CD4-positive, alpha-beta T cell (primary cell): ENCODE measurements at regions not wholly inside any gene's neighbourhood (a gene's known extent, or its start where the extent isn't known, plus 50 kb on each side); places are given as distances from the start of the nearest gene placed in this dataset.

Source experiments
- ATAC-seq: fragments of 200-7000 bp; cut with Tn5 transposase; one replicate; pipeline ENCODE4 v1.10.0; 2022; ENCODE audit warnings: mild to moderate bottlenecking; ENCODE audit not compliant: poor library complexity
- CTCF ChIA-PET: fragments of 350-600 bp; sonication (Branson Sonifier 250); formaldehyde crosslinking; loops from one replicate; lab custom pipeline; 2021; ENCODE audit warnings: antibody characterized with exemption, inconsistent platforms; lab: Charles Lee
- POLR2A ChIA-PET: fragments of 350-600 bp; sonication (Branson Sonifier 250); formaldehyde crosslinking; loops from one replicate; lab custom pipeline; 2021; ENCODE audit warnings: antibody characterized with exemption, inconsistent platforms; lab: Charles Lee
- DNase-seq, 14 experiments: peaks; one replicate each; pipeline ENCODE4 v3.0.0-alpha.2; 2013 to 2020; ENCODE audit warnings: mixed read lengths in 2 of 14
- H3K27ac ChIP-seq, 2 donors: one replicate each; pipeline versions ENCODE4 v1.5.1 to v1.7.0; 2013; ENCODE audit warnings: low read length in 2 of 2, low read depth in 1 of 2, mild to moderate bottlenecking in 1 of 2
- H3K27me3 ChIP-seq, 2 experiments: 1 replicate in 1 of 2; 2 replicates in 1 of 2; pipeline versions ENCODE4 v1.6.1 to v1.7.0; 2013; ENCODE audit warnings: low read length in 2 of 2, control low read depth in 1 of 2, mild to moderate bottlenecking in 1 of 2, moderate library complexity in 1 of 2; ENCODE audit not compliant: insufficient read depth in 2 of 2, control insufficient read depth in 1 of 2
- H3K36me3 ChIP-seq: one replicate; pipeline ENCODE4 v1.6.1; 2013; ENCODE audit warnings: low read length, control low read depth; ENCODE audit not compliant: insufficient read depth
- H3K4me1 ChIP-seq: one replicate; pipeline ENCODE4 v1.6.1; 2013; ENCODE audit warnings: low read length, control low read depth; ENCODE audit not compliant: insufficient read depth
- H3K4me3 ChIP-seq: one replicate; pipeline ENCODE4 v1.5.1; 2013; ENCODE audit warnings: mild to moderate bottlenecking, low read length, moderate library complexity
- H3K9me3 ChIP-seq, 2 experiments: 1 replicate in 1 of 2; 2 replicates in 1 of 2; pipeline versions ENCODE4 v1.6.1 to v1.7.0; 2013; ENCODE audit warnings: low read length in 2 of 2, mild to moderate bottlenecking in 2 of 2, control low read depth in 1 of 2, moderate library complexity in 1 of 2; ENCODE audit not compliant: control insufficient read depth in 1 of 2, insufficient read depth in 1 of 2
- H3K27ac Mint-ChIP-seq: one replicate; pipeline ENCODE4 v1.8.0; 2020; ENCODE audit warnings: mixed read lengths
- H3K27me3 Mint-ChIP-seq: one replicate; pipeline ENCODE4 v1.8.0; 2021; ENCODE audit warnings: mixed read lengths
- H3K36me3 Mint-ChIP-seq: one replicate; pipeline ENCODE4 v1.8.0; 2021; ENCODE audit warnings: low read depth, mixed read lengths
- H3K4me1 Mint-ChIP-seq: one replicate; pipeline ENCODE4 v1.8.0; 2021; ENCODE audit warnings: low read depth, mixed read lengths
- H3K4me3 Mint-ChIP-seq: one replicate; pipeline ENCODE4 v1.8.0; 2020; ENCODE audit warnings: mild to moderate bottlenecking, mixed read lengths
- H3K9me3 Mint-ChIP-seq: one replicate; pipeline ENCODE4 v1.8.0; 2020; ENCODE audit warnings: mixed read lengths
- CTCF ChIP-seq: fragments of 200-600 bp; IDR thresholded peaks from one replicate; pipeline ENCODE4 v1.8.0; 2022; ENCODE audit warnings: antibody characterized with exemption, mild to moderate bottlenecking
- intact Hi-C, 2 experiments: fragments of 100-400 bp; cut with DNase I in 1 of 2; cut with micrococcal nuclease in 1 of 2; formaldehyde crosslinking; loops; one replicate each; pipeline versions ENCODE4 v1.15.1 to v1.9.0; 2023 to 2025; cut with DNase I, micrococcal nuclease

- intact Hi-C loops = no loop called here
These were observed 131.1 kb upstream of the MYLIP start for GRCh38 chr6:15997586-15998388.

DNA sequence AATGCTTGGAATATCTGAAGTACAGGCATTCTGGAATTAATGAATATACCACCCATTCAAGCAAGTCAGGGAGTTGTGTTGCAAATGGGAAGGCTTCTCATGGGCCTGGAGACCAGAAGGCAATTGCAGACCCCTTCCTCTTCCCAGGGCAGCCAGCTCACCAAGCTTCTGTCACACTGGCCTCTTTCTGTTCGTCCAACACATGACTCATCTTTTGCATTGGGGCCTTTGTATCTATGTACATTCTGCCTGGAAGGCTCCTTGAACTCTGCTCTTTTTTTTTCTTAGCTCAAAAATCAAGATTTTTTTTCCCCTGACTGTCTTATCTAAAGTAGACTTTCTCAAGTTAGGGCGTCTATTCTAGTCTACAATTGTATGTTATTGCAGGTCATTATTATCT lies 132.9 kb upstream of the MYLIP start:
- POLR2A ChIA-PET = no interaction called here
- CTCF ChIA-PET = no interaction called here
- H3K4me3 ChIP-seq = no peak overlapping the region
- H3K36me3 ChIP-seq = no peaks in the 10 kb centered on the region
- Mint-ChIP-seq H3K27me3 (peaks cover 5% of the 10 kb centered on the region), H3K36me3 (no peaks in the 10 kb centered on the region), H3K4me3 (no peak overlapping the region), H3K27ac (no peak overlapping the region), H3K9me3 (no peaks in the 10 kb centered on the region), H3K4me1 (no peaks in the 10 kb centered on the region)
- H3K4me1 ChIP-seq = no peaks in the 10 kb centered on the region
- ATAC-seq = no peak
- intact Hi-C loops = no loop called here
- DNase-seq = no peak
- no peak for TF ChIP-seq CTCF
- no peaks in the 10 kb centered on the region for H3K9me3 ChIP-seq
- no peak overlapping the region for H3K27ac ChIP-seq
- no peaks in the 10 kb centered on the region for H3K27me3 ChIP-seq

More at GRCh38 chr6:15997586-15998388, 131.1 kb upstream of the MYLIP start:
- Histone ChIP-seq H3K4me1 (no peaks in the 10 kb centered on the region), H3K4me3 (no peak overlapping the region), H3K27ac (no peak overlapping the region), H3K36me3 (no peaks in the 10 kb centered on the region), H3K27me3 (no peaks in the 10 kb centered on the region), H3K9me3 (no peaks in the 10 kb centered on the region)
- no peak overlapping the region for H3K4me3 Mint-ChIP-seq
- TF ChIP-seq CTCF = no peak
- ChIA-PET CTCF (no interaction called here), POLR2A (no interaction called here)
- no peak overlapping the region for H3K27ac Mint-ChIP-seq
- H3K4me1 Mint-ChIP-seq = no peaks in the 10 kb centered on the region
- H3K9me3 Mint-ChIP-seq = no peaks in the 10 kb centered on the region
- DNase-seq = no peak
- H3K36me3 Mint-ChIP-seq = no peaks in the 10 kb centered on the region
- ATAC-seq = no peak
- H3K27me3 Mint-ChIP-seq = peaks cover 5% of the 10 kb centered on the region

- Histone ChIP-seq H3K4me3 (no peak overlapping the region), H3K4me1 (no peaks in the 10 kb centered on the region), H3K9me3 (no peaks in the 10 kb centered on the region), H3K36me3 (no peaks in the 10 kb centered on the region), H3K27me3 (no peaks in the 10 kb centered on the region), H3K27ac (no peak overlapping the region)
- TF ChIP-seq CTCF = no peak
- ChIA-PET CTCF (no interaction called here), POLR2A (no interaction called here)
- Mint-ChIP-seq H3K4me1 (no peaks in the 10 kb centered on the region), H3K9me3 (no peaks in the 10 kb centered on the region), H3K27ac (no peak overlapping the region), H3K4me3 (no peak overlapping the region), H3K27me3 (peaks cover 5% of the 10 kb centered on the region), H3K36me3 (no peaks in the 10 kb centered on the region)
- no peak for DNase-seq
- intact Hi-C loops = no loop called here
- no peak for ATAC-seq
These were observed 133.4 kb upstream of the MYLIP start for GRCh38 chr6:15995493-15995892.
